IPS DF 19.7 (cell line): ENCODE measurements at regions not wholly inside any gene's neighbourhood (a gene's known extent, or its start where the extent isn't known, plus 50 kb on each side); places are given as distances from the start of the nearest gene placed in this dataset.

Experiments
- DNase-seq: peaks from one replicate; pipeline ENCODE4 v3.0.0-alpha.2; 2013; ENCODE audit warnings: low read depth, low spot score

- no peak for DNase-seq
These were observed 159.9 kb upstream of the MEIS2 start for GRCh38 chr15:37260255-37260654.

- no peak for DNase-seq
These were observed 161.3 kb upstream of the MEIS2 start for GRCh38 chr15:37261685-37262084.

- DNase-seq: no peak
These were observed 162.7 kb upstream of the MEIS2 start for GRCh38 chr15:37262922-37263608.

- DNase-seq: peak; percentile 12
These were observed 188.9 kb upstream of the MEIS2 start for GRCh38 chr15:37289109-37289765.

- DNase-seq: no peak
These were observed 191.6 kb upstream of the MEIS2 start for GRCh38 chr15:37291920-37292319.

GRCh38 chr15:37298271-37298670 is 197.9 kb upstream of the MEIS2 start:
- no peak for DNase-seq

- no peak for DNase-seq
These were observed 239.1 kb upstream of the MEIS2 start for GRCh38 chr15:37339437-37339836.

GRCh38 chr15:37339856-37340255 is 239.5 kb upstream of the MEIS2 start:
- no peak for DNase-seq

GRCh38 chr15:37340438-37340837 is 240.1 kb upstream of the MEIS2 start:
- no peak for DNase-seq

GRCh38 chr15:37359101-37359892 is 258.9 kb upstream of the MEIS2 start:
- no peak for DNase-seq

- no peak for DNase-seq
These were observed 259.5 kb upstream of the MEIS2 start for GRCh38 chr15:37359893-37360290.

- DNase-seq: no peak
These were observed 260.4 kb upstream of the MEIS2 start for GRCh38 chr15:37360724-37361123.

GRCh38 chr15:37361621-37362020 is 261.3 kb upstream of the MEIS2 start:
- DNase-seq: no peak

GRCh38 chr15:37362414-37362813 is 262.1 kb upstream of the MEIS2 start:
- no peak for DNase-seq

- DNase-seq: no peak
These were observed 268.6 kb upstream of the MEIS2 start for GRCh38 chr15:37368961-37369360.

GRCh38 chr15:37370941-37371340 is 270.6 kb upstream of the MEIS2 start:
- no peak for DNase-seq

- no peak for DNase-seq
These were observed 271.7 kb upstream of the MEIS2 start for GRCh38 chr15:37372064-37372463.

- DNase-seq: no peak
These were observed 275.2 kb upstream of the MEIS2 start for GRCh38 chr15:37375519-37375918.

- no peak for DNase-seq
These were observed 277.1 kb upstream of the MEIS2 start for GRCh38 chr15:37377428-37377827.

- no peak for DNase-seq
These were observed 294.2 kb upstream of the MEIS2 start for GRCh38 chr15:37394402-37395099.

GRCh38 chr15:37395100-37395468 is 294.7 kb upstream of the MEIS2 start:
- no peak for DNase-seq
